Brain microvascular endothelial cell (primary cell): ENCODE measurements at regions not wholly inside any gene's neighbourhood (a gene's known extent, or its start where the extent isn't known, plus 50 kb on each side); places are given as distances from the start of the nearest gene placed in this dataset.

Experiments used
- DNase-seq: peaks from one replicate; pipeline ENCODE4 v3.0.0-alpha.2; 2020
- H3K27ac ChIP-seq: fragments of 250-450 bp; sonication (Bioruptor Pico); 2 replicates; pipeline ENCODE4 v1.5.1; 2020; ENCODE audit warnings: mild to moderate bottlenecking, moderate library complexity
- H3K27me3 ChIP-seq: fragments of 250-450 bp; sonication (Bioruptor Pico); replicated peaks from 2 replicates; pipeline ENCODE4 v1.5.1; 2020; ENCODE audit warnings: mild to moderate bottlenecking
- H3K36me3 ChIP-seq: fragments of 250-450 bp; sonication (Bioruptor Pico); replicated peaks from 2 replicates; pipeline ENCODE4 v1.5.1; 2020; ENCODE audit warnings: mild to moderate bottlenecking
- H3K4me3 ChIP-seq: 2 replicates; pipeline ENCODE4 v1.5.1; 2011; ENCODE audit warnings: low read depth, mild to moderate bottlenecking, control low read depth, low read length, moderate library complexity
- in situ Hi-C: cut with HindIII; loops from 2 replicates; pipeline ENCODE4 v1.10.0; 2017; ENCODE audit warnings: low sequenced_read_pairs, low pct_ligation_motif_present
- TF ChIP-seq, protein P1 (sequence below): IDR thresholded peaks from 2 replicates; pipeline ENCODE4 v1.5.1; 2011; ENCODE audit warnings: low read depth, mild to moderate bottlenecking, moderate library complexity, low read length, control low read depth, inconsistent platforms; ENCODE audit errors: missing control alignments

DNA sequence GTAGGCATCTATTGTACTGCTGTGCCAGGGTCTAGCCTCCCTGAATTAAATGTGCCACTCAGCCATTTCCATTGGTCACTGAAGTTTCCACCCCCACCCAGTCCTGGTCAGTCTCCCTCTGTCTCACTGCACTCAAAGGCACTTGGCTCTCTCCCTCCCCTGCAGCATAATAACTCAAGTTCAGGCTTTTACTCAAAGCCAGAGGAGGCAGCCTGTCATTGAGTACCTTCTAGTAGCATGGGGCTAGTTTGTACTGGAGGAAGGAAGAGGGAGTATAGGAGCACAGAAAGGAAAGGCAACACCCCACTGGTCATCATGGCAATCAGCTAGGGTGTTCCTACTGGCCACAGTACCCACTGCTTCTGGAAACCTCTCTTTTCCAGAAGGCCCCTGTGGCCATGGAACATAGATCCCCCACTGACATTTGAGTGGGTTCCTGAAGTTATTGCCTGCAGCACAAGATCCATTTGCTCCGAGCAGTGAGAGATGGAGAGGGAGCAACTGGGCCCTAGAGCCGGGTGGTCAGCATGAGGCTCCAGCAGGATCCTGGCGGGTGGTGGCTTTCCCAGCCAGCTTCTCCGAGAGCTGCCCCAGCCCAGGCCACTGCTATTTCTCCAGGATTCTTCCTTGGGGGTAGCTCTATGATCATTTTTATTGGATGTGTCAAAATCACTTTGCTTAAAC, 89.9 kb upstream of the CPEB4 start:
- DNase-seq, result no peak
- H3K27ac ChIP-seq, result no peak overlapping the region
- TF ChIP-seq, protein P1, sequence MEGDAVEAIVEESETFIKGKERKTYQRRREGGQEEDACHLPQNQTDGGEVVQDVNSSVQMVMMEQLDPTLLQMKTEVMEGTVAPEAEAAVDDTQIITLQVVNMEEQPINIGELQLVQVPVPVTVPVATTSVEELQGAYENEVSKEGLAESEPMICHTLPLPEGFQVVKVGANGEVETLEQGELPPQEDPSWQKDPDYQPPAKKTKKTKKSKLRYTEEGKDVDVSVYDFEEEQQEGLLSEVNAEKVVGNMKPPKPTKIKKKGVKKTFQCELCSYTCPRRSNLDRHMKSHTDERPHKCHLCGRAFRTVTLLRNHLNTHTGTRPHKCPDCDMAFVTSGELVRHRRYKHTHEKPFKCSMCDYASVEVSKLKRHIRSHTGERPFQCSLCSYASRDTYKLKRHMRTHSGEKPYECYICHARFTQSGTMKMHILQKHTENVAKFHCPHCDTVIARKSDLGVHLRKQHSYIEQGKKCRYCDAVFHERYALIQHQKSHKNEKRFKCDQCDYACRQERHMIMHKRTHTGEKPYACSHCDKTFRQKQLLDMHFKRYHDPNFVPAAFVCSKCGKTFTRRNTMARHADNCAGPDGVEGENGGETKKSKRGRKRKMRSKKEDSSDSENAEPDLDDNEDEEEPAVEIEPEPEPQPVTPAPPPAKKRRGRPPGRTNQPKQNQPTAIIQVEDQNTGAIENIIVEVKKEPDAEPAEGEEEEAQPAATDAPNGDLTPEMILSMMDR, result no peak
- in situ Hi-C loops, result no loop called here
- no peak overlapping the region for H3K4me3 ChIP-seq
- H3K27me3 ChIP-seq, result no peaks in the 10 kb centered on the region
- no peaks in the 10 kb centered on the region for H3K36me3 ChIP-seq

DNA sequence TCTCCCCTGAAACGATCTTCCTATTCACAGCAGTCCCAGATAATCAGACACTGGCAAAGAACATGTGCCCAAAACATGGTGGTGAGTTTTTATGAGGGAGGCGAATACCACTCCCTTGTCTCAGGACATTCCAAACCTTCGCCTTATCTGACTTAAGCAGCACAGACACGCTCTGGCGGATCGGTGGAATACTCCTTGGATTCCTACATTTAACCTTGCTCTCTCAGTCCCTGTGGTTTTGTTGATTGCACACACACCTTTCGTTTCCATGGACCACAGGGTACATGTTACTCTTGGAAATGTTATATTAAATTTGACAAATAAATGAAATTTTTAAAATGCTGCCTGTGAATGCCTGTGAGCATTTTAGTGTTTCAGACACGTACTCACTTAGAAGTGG, 87.8 kb upstream of the CPEB4 start:
- TF ChIP-seq, protein P1, result no peak
- Histone ChIP-seq H3K27me3 (no peaks in the 10 kb centered on the region), H3K4me3 (no peak overlapping the region), H3K36me3 (no peaks in the 10 kb centered on the region), H3K27ac (no peak overlapping the region)
- in situ Hi-C loops, result no loop called here
- no peak for DNase-seq

DNA sequence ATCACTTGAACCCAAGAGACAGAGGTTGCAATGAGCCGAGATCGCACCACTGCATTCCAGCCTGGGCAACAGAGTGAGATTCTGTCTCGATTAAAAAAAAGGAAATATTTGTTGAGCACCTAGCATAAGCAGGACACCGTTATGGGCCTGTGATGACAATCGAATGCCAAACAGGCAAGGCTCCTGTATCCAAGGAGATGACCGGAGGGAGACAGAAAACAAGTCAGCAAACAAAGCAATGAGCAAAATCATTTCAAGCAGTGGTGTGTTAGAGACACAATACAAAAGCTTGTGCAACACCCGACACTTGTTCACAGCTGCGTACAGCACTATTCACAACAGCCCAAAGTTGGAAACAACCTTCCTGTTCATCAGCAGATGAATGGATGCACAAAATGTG, 87.1 kb upstream of the CPEB4 start:
- no peaks in the 10 kb centered on the region for H3K27me3 ChIP-seq
- no peak for DNase-seq
- H3K36me3 ChIP-seq, result no peaks in the 10 kb centered on the region
- in situ Hi-C loops, result no loop called here
- TF ChIP-seq, protein P1, result no peak
- H3K27ac ChIP-seq, result no peak overlapping the region
- no peak overlapping the region for H3K4me3 ChIP-seq

DNA sequence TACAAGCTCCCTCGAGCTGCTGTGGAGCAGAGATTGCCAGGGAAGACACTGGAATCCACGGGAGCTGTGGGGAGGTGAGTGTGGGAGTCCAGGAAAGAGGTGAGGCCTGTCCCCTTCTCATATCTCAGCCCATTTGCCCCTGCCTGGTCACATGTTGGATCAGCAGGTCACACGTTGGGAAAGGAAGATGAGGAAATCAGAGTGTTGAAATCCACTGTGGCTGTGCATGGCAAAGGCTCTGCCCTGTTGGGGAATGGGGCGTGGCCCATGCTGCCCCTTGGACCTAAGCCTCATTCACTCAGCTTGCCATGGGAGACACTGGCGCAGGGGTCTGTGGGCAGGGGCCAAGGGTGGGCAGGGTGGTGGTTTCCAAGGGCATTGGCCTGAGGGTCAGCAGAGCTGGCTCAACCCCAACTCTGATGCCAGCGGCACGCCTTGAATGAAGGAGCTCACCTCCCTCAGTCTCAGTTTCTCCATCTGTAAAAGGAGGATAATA, 85.4 kb upstream of the CPEB4 start:
- no peaks in the 10 kb centered on the region for H3K36me3 ChIP-seq
- no peak overlapping the region for H3K4me3 ChIP-seq
- no peaks in the 10 kb centered on the region for H3K27me3 ChIP-seq
- in situ Hi-C loops, result no loop called here
- no peak overlapping the region for H3K27ac ChIP-seq
- TF ChIP-seq, protein P1, result no peak
- no peak for DNase-seq

DNA sequence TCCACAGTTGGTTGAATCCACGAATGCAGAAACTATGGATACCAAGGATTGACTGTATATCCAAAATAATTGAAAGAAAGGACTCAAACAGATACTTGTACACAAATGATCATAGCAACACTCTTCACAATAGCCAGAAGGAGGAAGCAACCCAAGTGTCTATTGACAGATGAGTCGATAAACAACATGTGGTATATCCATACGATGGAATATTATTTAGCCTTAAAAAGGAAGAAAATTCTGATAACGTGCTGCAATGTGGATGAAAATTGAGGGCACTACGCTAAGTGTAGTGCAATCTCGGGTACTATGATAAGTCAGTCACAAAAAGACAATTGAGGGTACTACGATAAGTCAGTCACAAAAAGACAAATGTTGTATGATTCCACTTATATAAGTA, 83.6 kb upstream of the CPEB4 start:
- Histone ChIP-seq H3K4me3 (no peak overlapping the region), H3K27ac (no peak overlapping the region), H3K27me3 (no peaks in the 10 kb centered on the region), H3K36me3 (no peaks in the 10 kb centered on the region)
- TF ChIP-seq, protein P1, result no peak
- in situ Hi-C loops, result no loop called here
- no peak for DNase-seq
